UCSD-AML1 (cell line): ENCODE measurements at regions not wholly inside any gene's neighbourhood (a gene's known extent, or its start where the extent isn't known, plus 50 kb on each side); places are given as distances from the start of the nearest gene placed in this dataset.
"Not testable (repeated sequence)": the region's sequence is repeated elsewhere in the genome, so short reads cannot be mapped to it uniquely, and the experiment has no call there.

Source experiments
- DNase-seq: peaks from one replicate; lab custom pipeline; 2025; ENCODE audit not compliant: unreplicated experiment; lab: John Stamatoyannopoulos, UW

GRCh38 chr5:20875726-20876125, 887.7 kb upstream of the CDH18 start:
- not testable (repeated sequence) for DNase-seq

GRCh38 chr5:20865892-20866291, 877.9 kb upstream of the CDH18 start:
- DNase-seq: not testable (repeated sequence)

DNA sequence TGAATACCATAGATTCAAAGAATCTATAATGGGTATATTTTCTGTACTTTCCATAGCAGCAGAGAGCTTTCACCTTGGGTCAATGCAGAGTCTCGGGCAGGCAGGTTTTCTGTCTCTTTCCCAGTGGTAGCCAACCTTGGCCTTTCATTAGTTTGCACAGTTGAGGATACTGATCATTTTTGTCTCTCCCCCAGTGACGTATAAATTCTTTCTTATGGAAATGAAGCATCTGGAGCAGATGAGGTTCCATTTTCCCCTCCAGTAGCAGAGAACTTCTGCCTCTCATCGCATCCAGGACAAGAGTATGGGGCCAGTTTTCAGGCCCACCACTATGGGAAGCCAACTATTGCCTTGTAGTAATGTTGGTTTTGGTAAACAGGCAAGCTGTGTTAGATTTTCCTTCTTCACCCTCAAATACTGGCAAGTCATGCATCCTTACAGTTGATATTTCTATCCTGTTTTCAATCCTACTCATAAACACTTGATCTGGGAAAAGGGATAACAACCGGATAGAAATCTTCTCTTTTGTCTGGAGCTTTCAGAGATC, 845.2 kb upstream of the CDH18 start:
- peak; percentile 9 for DNase-seq

DNA sequence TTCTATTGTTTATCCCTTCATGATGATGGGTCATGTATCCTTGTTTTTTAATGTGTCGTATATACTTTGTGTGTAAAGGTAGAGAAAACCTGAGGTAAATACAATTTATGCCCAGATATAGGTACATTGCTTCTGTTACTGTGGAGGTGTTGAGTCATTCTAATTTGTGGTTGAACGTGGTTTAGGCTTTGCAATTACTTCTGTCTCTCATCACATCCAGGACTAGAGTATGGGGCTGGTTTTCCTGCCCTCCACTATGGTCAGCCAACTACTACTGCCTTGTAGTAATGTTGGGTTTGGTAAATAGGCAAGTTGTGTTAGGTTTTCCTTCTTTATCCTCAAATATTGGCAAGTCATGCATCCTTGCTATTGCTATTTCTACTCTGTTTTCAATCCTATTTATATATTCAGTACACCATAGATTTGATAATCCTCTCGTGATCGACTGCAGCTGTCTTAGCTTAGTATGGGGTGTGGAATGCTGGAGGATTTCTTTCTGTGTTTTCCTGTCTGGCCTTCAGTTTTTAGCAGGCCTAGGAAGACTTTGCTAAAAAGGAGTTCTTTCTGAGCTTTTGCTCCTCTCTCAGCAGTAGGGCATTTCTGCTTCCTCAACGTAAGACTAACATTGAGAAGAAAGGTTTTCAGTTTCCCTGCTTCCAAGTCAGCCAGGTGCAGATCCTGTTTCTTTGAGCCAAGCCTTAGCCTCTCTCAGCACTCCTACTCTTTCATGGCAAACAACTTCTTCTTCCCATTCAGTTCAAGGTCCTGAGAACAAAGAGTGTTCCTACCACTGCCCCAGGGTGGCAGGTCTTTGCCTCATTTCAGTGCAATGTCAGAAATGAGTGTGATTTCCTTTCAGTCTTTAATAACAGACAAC, 844.4 kb upstream of the CDH18 start:
- DNase-seq: no peak

- not testable (repeated sequence) for DNase-seq
Observed at GRCh38 chr5:20825951-20826350, 838.0 kb upstream of the CDH18 start.

- not testable (repeated sequence) for DNase-seq
Observed at GRCh38 chr5:20797216-20797615, 809.2 kb upstream of the CDH18 start.

DNA sequence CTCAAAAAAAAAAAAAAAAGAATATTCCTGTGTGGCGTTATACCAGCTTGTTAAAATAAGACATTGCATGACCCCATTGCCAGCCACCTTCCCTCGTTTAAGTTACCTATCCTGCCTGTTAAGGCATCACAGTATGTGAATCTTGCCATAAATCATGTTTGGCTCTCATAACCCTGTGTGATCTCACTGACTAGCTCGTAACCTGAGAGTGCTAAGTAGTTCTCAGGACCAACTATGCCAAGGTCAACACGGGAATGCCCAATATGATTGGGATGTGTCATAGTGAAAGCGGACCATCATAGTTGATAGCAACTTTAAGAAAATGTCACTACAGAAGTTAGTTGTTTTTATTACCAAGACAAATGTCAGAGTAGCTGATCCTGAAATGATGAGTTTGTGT, 796.8 kb upstream of the CDH18 start:
- not testable (repeated sequence) for DNase-seq

DNA sequence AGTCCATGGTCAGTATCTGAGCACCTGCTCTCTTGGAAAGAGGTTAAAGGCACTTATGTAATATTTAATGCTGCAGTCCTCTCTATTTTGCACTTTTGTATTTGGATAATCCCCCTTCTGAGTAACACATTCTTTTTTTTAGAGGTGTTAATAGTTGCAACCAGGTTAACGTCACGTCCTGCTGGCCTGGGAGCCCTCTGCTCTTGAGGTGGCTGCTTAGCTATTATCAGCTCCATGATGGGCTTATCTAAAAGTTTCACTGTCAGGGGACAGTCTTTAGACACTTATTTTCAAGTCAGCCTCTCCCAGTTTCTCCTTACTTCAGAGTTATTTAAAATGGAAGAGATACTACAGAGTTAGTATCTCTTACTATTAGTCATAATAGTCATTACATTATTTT, 795.5 kb upstream of the CDH18 start:
- not testable (repeated sequence) for DNase-seq

DNA sequence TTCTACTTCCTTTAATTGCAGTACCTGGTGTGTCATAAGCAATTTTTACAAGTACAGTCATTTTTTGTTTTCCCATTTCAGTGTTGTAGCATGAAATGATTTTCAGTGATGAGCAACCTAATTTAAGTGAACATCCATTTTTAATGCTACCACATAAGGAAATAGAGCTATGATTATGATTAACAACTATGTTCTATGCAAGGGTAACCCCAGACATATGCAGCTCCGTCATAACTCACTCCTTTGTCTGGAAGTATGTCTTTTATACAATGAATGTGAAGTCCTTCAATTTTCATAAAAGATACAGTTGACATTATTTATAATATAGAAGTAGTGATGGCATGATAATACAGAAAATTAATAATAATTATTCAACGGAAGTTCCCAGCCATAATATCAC, 783.3 kb upstream of the CDH18 start:
- not testable (repeated sequence) for DNase-seq

DNA sequence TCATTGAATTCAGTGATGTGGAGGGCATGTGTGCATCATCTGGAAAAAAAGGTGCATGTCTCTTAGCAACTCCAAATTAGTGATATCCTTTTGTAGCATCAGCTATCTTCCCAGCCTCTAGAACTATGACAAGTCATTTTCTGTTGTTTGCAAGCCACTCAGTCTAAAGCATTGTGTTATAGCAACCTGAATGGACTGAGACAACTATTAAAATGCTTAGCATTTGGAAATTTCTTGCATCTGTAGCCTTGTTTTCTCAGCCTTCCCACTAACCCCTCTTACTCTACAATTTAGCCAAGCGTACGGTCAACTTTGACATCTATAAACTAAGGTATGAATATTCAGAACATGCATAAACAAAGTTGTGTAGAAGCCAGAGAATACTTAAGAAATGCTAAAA, 777.1 kb upstream of the CDH18 start:
- DNase-seq: not testable (repeated sequence)

DNA sequence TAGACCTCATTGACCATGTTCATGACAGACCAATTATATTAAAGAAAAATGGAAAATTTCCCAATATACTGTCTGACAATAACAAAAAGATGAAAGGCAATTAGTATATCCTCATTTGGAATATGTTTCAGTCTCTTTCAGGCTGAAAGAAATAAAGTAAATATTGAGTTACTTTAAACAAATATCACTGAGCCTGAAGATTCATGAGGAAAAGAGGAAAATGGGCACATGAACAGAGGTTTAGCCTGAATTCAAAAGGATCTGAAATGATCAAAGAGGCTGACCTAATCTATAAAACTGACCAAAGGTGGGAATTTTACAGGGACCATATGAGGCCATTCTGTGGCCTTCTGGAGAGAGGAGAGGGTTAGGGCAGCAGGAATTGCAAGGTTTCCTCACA, 771.5 kb upstream of the CDH18 start:
- not testable (repeated sequence) for DNase-seq

- not testable (repeated sequence) for DNase-seq
Observed at GRCh38 chr5:20752179-20752578, 764.2 kb upstream of the CDH18 start.

DNA sequence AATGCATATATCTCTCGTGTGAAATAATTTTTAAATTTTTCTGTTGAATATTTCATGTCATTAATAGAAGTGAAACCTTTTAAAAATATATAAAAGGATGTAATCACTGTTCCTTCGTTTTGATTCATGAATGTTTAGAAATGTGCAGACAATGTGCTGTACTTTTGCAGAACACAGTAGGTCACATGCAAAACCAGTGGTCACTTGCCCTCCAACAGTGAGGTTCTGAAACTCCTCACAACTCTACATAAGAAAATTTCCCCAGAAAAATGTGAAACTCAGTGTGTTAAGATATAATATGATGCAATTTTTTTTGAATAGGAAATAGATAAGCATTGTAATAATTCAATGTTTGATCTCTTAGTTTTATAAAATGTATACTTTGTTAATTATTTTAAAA, 747.7 kb upstream of the CDH18 start:
- not testable (repeated sequence) for DNase-seq

DNA sequence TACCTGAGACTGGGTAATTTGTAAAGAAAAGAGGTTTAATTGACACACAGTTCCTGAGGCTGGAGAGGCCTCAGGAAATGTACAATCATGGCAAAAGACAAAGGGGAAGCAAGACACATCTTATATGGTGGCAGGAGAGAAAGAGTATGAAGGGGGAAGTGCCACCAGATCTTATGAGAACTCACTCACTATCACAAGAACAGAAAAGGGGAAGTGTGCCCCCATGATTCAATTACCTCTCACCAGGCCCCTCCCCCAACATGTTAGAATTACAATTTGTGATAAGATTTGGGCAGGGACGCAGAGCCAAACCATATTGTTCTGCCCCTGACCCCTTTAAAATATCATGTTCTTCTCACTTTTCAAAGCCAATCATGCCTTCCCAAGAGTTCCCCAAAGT, 744.2 kb upstream of the CDH18 start:
- DNase-seq: not testable (repeated sequence)

DNA sequence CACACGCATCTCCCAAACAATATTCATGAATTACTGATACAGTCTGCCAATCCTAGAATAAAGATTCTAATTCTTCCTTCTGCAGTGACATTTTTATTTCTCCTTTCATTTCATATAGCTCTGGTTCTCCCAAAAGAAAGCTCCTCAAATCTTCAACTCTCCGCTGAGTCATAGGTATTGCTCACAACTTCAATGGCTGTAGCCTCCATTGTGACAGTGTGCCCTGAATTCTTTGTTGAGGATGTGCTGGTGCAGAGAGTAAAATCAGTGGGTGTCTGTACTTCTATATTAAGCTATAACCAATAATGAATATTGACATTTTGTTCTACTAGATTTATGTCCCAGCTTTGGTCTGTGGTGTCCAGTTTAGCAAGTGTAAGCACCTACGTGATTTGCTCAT, 733.3 kb upstream of the CDH18 start:
- not testable (repeated sequence) for DNase-seq

- DNase-seq: not testable (repeated sequence)
Observed at GRCh38 chr5:20711520-20712155, 723.6 kb upstream of the CDH18 start.

- DNase-seq: not testable (repeated sequence)
Observed at GRCh38 chr5:20707634-20708033, 719.6 kb upstream of the CDH18 start.

GRCh38 chr5:20694121-20694520, 706.1 kb upstream of the CDH18 start:
- DNase-seq: no peak

GRCh38 chr5:20692913-20693312, 704.9 kb upstream of the CDH18 start:
- no peak for DNase-seq

DNA sequence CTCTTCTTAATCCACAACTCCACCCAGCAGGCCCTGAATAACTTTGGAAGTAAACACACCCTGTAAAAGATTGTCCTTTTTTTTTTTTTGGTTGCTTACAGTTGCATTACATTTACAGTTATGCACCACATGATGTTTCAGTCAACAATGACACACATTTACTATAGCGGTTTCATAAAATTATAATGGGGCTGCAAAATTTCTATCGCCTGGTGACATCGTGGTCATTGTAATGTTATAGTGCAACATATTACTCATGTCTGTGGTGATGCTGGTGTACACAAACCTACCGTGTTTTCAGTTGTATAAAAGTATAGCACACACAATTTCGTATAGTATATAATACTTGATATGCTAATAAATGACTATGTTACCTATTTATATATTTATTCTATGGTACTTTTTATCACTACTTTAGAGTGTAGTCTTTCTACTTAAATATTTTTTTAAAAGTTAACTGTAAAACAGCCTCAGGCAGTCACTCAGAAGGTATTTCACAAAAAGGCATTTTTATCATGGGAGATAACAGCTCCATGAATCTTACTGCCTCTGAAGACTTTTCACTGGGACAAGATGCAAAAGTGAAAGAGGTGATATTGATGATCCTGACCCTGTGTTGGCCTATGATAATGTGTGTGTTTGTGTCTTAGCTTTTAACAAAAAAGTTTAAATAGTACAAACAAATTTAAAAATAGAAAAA, 695.4 kb upstream of the CDH18 start:
- no peak for DNase-seq

GRCh38 chr5:20680718-20681302, 692.8 kb upstream of the CDH18 start:
- DNase-seq: no peak
